Erythroblast (primary cell): ENCODE measurements at regions not wholly inside any gene's neighbourhood (a gene's known extent, or its start where the extent isn't known, plus 50 kb on each side); places are given as distances from the start of the nearest gene placed in this dataset.

ENCODE experiments used
- GATA1 ChIP-seq: IDR thresholded peaks from 2 replicates; pipeline ENCODE4 v1.6.1; 2011; ENCODE audit warnings: low read depth, mild to moderate bottlenecking, control low read depth, low read length, moderate library complexity
- POLR2A ChIP-seq: IDR thresholded peaks from 2 replicates; pipeline ENCODE4 v1.6.1; 2011; ENCODE audit warnings: mild to moderate bottlenecking, low read length

DNA sequence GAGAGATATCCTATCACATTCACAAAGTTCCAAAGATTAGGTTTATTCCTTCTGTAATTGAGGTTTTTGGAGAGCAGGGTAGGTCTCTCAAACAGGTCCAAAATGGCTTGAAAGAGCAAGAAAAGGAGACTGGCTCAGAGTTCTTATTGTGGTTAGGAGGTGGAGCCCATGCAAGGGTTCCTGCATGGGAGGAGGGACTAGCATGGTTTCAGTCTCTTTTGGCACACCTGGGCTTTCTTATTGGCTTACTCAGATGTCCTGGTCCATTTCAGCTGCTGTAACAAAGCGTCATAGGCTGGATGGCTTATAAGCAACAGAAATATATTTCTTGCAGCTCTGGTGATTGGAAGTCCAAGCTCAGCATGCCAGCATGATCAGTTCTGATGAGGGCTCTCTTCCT lies 493.1 kb downstream of the REEP3 start:
- no peak for TF ChIP-seq POLR2A
- no peak for TF ChIP-seq GATA1
